ENCODE measurements at regions not wholly inside any gene's neighbourhood (a gene's known extent, or its start where the extent isn't known, plus 50 kb on each side); places are given as distances from the start of the nearest gene placed in this dataset.

DNA sequence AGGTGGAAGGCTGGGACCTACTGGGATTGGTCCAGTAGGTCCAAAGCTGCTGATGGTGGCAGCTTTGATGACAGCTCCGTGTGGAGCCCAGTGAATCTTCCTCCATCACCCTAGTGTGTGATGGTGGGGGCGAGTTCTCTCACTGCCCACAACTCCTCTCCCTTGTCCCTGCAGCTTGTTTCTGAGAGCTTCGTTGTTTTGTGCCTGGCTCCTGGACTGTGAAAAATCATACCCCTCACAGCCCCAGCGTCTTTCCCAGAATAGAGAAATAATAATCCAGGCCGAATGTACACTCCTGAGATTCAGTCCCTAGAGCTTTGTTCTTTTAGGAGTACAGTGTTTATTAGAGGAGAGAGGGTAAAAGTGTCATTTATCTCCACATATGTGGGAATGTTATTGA, 372.2 kb downstream of the ENC1 start:
- no peak overlapping the region for H3K27ac Mint-ChIP-seq (ENCODE audit: unreplicated experiment)
- H3K27me3 Mint-ChIP-seq (ENCODE audit: unreplicated experiment), result peaks cover 1% of the 10 kb centered on the region
- no peaks in the 10 kb centered on the region for H3K9me3 Mint-ChIP-seq (ENCODE audit: unreplicated experiment)
- H3K36me3 Mint-ChIP-seq (ENCODE audit: low read depth, unreplicated experiment), result no peaks in the 10 kb centered on the region
- H3K4me1 Mint-ChIP-seq (ENCODE audit: unreplicated experiment), result peaks cover 11% of the 10 kb centered on the region
- TF ChIP-seq, protein P1, sequence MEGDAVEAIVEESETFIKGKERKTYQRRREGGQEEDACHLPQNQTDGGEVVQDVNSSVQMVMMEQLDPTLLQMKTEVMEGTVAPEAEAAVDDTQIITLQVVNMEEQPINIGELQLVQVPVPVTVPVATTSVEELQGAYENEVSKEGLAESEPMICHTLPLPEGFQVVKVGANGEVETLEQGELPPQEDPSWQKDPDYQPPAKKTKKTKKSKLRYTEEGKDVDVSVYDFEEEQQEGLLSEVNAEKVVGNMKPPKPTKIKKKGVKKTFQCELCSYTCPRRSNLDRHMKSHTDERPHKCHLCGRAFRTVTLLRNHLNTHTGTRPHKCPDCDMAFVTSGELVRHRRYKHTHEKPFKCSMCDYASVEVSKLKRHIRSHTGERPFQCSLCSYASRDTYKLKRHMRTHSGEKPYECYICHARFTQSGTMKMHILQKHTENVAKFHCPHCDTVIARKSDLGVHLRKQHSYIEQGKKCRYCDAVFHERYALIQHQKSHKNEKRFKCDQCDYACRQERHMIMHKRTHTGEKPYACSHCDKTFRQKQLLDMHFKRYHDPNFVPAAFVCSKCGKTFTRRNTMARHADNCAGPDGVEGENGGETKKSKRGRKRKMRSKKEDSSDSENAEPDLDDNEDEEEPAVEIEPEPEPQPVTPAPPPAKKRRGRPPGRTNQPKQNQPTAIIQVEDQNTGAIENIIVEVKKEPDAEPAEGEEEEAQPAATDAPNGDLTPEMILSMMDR (IDR thresholded peaks at IDR 0.05; ENCODE audit: unreplicated experiment), result no peak
- no peak for DNase-seq (ENCODE audit: low spot score)
- H3K4me3 Mint-ChIP-seq (ENCODE audit: unreplicated experiment), result no peak overlapping the region

DNA sequence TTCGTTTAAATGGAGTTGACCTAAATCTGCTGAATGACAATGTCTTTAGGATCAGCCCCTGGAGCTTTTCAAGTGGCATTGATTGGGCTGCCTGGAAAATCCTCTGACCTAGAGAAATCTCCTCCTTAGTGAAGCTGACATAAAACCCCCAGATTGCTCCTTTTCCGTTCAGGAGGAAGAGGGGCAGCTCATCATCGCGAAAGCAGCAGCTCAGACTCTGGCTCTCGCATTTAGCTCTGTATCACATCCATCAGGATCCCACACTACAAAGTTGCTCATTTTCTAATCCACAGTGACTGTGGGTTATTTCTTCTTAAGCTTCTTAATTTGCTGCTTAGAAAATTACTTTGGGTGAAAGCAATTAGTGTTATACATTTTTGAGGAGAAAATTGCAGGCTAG, 373.7 kb downstream of the ENC1 start:
- Mint-ChIP-seq H3K4me1 (ENCODE audit: unreplicated experiment) (peaks cover 7% of the 10 kb centered on the region), H3K36me3 (ENCODE audit: low read depth, unreplicated experiment) (no peaks in the 10 kb centered on the region), H3K4me3 (ENCODE audit: unreplicated experiment) (no peak overlapping the region), H3K9me3 (ENCODE audit: unreplicated experiment) (no peaks in the 10 kb centered on the region), H3K27ac (ENCODE audit: unreplicated experiment) (no peak overlapping the region), H3K27me3 (ENCODE audit: unreplicated experiment) (peaks cover 3% of the 10 kb centered on the region)
- TF ChIP-seq, protein P1 (IDR thresholded peaks at IDR 0.05; ENCODE audit: unreplicated experiment), result no peak
- DNase-seq (ENCODE audit: low spot score), result no peak

DNA sequence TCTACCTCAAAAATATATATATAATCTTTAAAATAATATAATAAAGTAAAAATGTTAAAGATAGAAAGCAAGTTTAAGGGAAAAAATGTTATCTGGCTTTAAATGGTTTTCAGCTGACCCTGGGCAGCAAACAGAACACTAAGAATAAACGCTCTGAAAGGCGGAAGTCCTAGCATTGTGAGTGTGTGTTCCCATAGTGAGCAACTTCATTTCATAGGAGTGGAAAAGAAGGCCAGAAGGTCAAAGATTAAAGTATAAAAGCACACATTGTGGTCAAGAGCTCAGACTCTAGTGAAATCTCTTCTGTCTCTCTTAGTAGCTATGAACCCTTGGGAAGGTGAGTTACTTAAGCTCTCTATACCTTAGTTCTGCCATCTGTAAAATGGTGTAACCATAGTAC, 374.4 kb downstream of the ENC1 start:
- Mint-ChIP-seq H3K9me3 (ENCODE audit: unreplicated experiment) (no peaks in the 10 kb centered on the region), H3K27ac (ENCODE audit: unreplicated experiment) (no peak overlapping the region), H3K4me3 (ENCODE audit: unreplicated experiment) (no peak overlapping the region), H3K4me1 (ENCODE audit: unreplicated experiment) (peaks cover 8% of the 10 kb centered on the region), H3K27me3 (ENCODE audit: unreplicated experiment) (peaks cover 3% of the 10 kb centered on the region), H3K36me3 (ENCODE audit: low read depth, unreplicated experiment) (no peaks in the 10 kb centered on the region)
- TF ChIP-seq, protein P1 (IDR thresholded peaks at IDR 0.05; ENCODE audit: unreplicated experiment), result no peak
- no peak for DNase-seq (ENCODE audit: low spot score)

DNA sequence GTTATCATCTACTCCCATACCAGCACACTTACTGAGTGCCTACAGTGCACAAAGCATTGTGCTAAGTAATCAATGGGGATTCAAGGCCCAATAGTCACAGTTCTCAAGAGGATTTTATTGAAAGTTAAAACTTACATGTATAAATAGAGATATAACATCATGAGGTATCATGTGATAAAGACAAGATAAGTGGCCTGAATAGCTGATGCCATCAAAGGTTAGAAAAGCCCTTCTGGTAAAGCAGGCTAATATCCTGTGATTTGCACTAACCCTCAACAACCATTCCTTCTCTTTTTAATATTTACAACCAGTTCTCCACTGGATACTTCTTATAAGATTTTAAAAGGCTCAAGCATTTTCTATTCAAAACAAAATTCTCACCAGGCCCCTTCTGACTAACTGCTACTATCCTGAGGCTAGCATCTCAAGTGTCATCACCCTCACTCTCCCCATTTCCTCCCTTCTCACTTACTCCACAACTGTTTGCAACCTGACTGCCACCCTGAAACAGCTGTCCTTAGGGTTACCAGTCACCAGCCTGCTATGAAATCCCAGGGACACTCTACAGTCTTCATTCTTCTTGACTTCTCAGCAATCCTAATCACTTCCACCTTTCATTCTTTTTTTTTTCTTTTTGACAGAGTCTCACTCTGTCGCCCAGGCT, 377.9 kb downstream of the ENC1 start:
- Mint-ChIP-seq H3K27ac (ENCODE audit: unreplicated experiment) (no peak overlapping the region), H3K9me3 (ENCODE audit: unreplicated experiment) (no peaks in the 10 kb centered on the region), H3K36me3 (ENCODE audit: low read depth, unreplicated experiment) (no peaks in the 10 kb centered on the region), H3K4me3 (ENCODE audit: unreplicated experiment) (no peak overlapping the region), H3K4me1 (ENCODE audit: unreplicated experiment) (peaks cover 15% of the 10 kb centered on the region), H3K27me3 (ENCODE audit: unreplicated experiment) (peaks cover 3% of the 10 kb centered on the region)
- TF ChIP-seq, protein P1 (IDR thresholded peaks at IDR 0.05; ENCODE audit: unreplicated experiment), result no peak
- no peak for DNase-seq (ENCODE audit: low spot score)

DNA sequence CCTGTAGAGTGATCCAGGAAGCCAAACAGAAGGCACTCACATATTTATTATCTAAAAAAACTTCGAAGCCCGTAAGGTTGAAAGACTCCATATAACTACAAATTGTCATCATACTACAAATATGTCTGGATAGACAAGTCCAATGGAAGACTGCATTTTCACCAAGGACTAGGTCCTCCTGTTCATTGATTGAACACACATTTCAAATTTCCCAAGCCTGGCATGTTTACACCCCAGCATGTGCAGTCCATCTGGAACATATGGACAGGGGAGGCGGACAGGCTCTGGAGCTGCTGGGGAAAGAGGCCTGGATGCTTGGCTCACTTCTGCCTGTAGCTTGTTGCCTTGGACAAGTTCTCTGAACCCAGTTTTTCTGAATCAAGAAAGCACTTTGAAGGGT, 378.7 kb downstream of the ENC1 start:
- H3K9me3 Mint-ChIP-seq (ENCODE audit: unreplicated experiment), result no peaks in the 10 kb centered on the region
- peaks cover 3% of the 10 kb centered on the region for H3K27me3 Mint-ChIP-seq (ENCODE audit: unreplicated experiment)
- H3K4me1 Mint-ChIP-seq (ENCODE audit: unreplicated experiment), result peaks cover 22% of the 10 kb centered on the region
- TF ChIP-seq, protein P1 (IDR thresholded peaks at IDR 0.05; ENCODE audit: unreplicated experiment), result no peak
- no peak for DNase-seq (ENCODE audit: low spot score)
- no peaks in the 10 kb centered on the region for H3K36me3 Mint-ChIP-seq (ENCODE audit: low read depth, unreplicated experiment)
- no peak overlapping the region for H3K27ac Mint-ChIP-seq (ENCODE audit: unreplicated experiment)
- H3K4me3 Mint-ChIP-seq (ENCODE audit: unreplicated experiment), result no peak overlapping the region

Data from endothelial cell (in vitro differentiated cells).